ENCODE measurements at regions not wholly inside any gene's neighbourhood (a gene's known extent, or its start where the extent isn't known, plus 50 kb on each side); places are given as distances from the start of the nearest gene placed in this dataset.
"Not testable (repeated sequence)": the region's sequence is repeated elsewhere in the genome, so short reads cannot be mapped to it uniquely, and the experiment has no call there.

DNA sequence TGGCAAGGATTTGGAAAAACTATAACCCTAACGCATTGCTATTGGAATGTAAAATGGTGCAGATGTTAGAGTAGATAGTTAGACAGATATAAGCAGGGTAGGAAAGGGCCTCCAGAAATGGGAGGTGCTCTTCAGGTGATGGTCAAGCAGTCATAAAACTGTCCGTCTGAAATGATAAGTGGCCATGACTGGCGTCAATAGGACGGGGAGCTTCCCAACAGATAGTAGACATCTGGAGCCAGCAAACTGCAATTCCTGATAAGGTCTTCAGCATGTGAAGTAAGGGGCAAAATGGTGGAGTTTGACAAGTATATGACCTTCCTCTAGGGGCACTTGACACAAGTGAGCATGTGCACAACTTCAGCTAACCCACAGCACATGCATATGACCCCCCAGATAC is 250.4 kb downstream of the MAGEB5 start:
- Histone ChIP-seq H3K79me2 (ENCODE audit: low read depth) (no peaks in the 10 kb centered on the region), H3K36me3 (no peaks in the 10 kb centered on the region), H2AFZ (replicated peaks) (no peak overlapping the region), H3K4me3 (no peak overlapping the region), H3F3A (ENCODE audit: low read depth) (no peaks in the 10 kb centered on the region), H4K20me1 (ENCODE audit: low read depth) (no peaks in the 10 kb centered on the region), H3K27ac (no peak overlapping the region), H3K27me3 (no peaks in the 10 kb centered on the region), H3K4me1 (no peaks in the 10 kb centered on the region), H3K9ac (no peak overlapping the region), H3K9me3 (ENCODE audit: low read depth) (no peaks in the 10 kb centered on the region), H3K4me2 (no peak overlapping the region)
- peaks cover under 1% of the 10 kb centered on the region for H3K9me3 Mint-ChIP-seq
- H3K27me3 Mint-ChIP-seq (ENCODE audit: insufficient read depth, low read depth) = no peaks in the 10 kb centered on the region
- no peaks in the 10 kb centered on the region for H3K36me3 Mint-ChIP-seq
- H3K27ac Mint-ChIP-seq = no peak overlapping the region
- TF ChIP-seq EZH2 (IDR thresholded peaks at IDR 0.05) = no peak
- TF ChIP-seq EZH2phosphoT487 (IDR thresholded peaks at IDR 0.05) = no peak
- TF ChIP-seq, protein P1, sequence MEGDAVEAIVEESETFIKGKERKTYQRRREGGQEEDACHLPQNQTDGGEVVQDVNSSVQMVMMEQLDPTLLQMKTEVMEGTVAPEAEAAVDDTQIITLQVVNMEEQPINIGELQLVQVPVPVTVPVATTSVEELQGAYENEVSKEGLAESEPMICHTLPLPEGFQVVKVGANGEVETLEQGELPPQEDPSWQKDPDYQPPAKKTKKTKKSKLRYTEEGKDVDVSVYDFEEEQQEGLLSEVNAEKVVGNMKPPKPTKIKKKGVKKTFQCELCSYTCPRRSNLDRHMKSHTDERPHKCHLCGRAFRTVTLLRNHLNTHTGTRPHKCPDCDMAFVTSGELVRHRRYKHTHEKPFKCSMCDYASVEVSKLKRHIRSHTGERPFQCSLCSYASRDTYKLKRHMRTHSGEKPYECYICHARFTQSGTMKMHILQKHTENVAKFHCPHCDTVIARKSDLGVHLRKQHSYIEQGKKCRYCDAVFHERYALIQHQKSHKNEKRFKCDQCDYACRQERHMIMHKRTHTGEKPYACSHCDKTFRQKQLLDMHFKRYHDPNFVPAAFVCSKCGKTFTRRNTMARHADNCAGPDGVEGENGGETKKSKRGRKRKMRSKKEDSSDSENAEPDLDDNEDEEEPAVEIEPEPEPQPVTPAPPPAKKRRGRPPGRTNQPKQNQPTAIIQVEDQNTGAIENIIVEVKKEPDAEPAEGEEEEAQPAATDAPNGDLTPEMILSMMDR (IDR thresholded peaks at IDR 0.05) = no peak
- H3K4me1 Mint-ChIP-seq = no peaks in the 10 kb centered on the region
- no peak for DNase-seq (ENCODE audit: low spot score)
- no peak overlapping the region for H3K4me3 Mint-ChIP-seq

DNA sequence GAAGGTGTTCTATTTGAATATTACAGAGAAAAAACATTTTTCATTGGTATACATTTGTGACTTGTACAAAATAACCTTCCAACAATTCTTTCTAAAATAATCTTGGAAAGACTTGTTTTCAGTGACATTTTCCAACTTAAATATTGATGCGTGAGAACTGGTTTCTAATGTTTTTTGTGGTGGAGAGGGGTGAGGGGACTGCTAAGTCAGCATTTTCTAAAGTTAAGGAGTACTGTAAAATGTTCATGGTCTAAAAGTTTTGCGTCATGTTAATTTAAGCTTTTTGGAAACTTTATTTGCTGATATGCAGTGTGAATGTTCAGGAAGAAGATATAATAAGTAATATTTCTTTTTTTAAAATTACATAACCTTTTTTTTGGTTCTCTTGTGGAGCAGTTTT is 229.3 kb downstream of the MAGEB5 start:
- H3K4me2 ChIP-seq = no peak overlapping the region
- H3K27ac ChIP-seq = no peak overlapping the region
- H3K27ac Mint-ChIP-seq = no peak overlapping the region
- no peaks in the 10 kb centered on the region for H3K36me3 ChIP-seq
- H3K27me3 ChIP-seq = no peaks in the 10 kb centered on the region
- no peaks in the 10 kb centered on the region for H3F3A ChIP-seq (ENCODE audit: low read depth)
- no peaks in the 10 kb centered on the region for H3K4me1 ChIP-seq
- H3K36me3 Mint-ChIP-seq = no peaks in the 10 kb centered on the region
- H3K4me3 ChIP-seq = no peak overlapping the region
- H3K9me3 Mint-ChIP-seq = no peaks in the 10 kb centered on the region
- TF ChIP-seq EZH2phosphoT487 (IDR thresholded peaks at IDR 0.05) (no peak), EZH2 (IDR thresholded peaks at IDR 0.05) (no peak)
- TF ChIP-seq, protein P1 (IDR thresholded peaks at IDR 0.05) = no peak
- DNase-seq (ENCODE audit: low spot score) = no peak
- no peaks in the 10 kb centered on the region for H3K4me1 Mint-ChIP-seq
- no peak overlapping the region for H3K4me3 Mint-ChIP-seq
- H4K20me1 ChIP-seq (ENCODE audit: low read depth) = no peaks in the 10 kb centered on the region
- no peaks in the 10 kb centered on the region for H3K9me3 ChIP-seq (ENCODE audit: low read depth)
- H3K79me2 ChIP-seq (ENCODE audit: low read depth) = no peaks in the 10 kb centered on the region
- H2AFZ ChIP-seq (replicated peaks) = no peak overlapping the region
- no peak overlapping the region for H3K9ac ChIP-seq
- H3K27me3 Mint-ChIP-seq (ENCODE audit: insufficient read depth, low read depth) = no peaks in the 10 kb centered on the region

DNA sequence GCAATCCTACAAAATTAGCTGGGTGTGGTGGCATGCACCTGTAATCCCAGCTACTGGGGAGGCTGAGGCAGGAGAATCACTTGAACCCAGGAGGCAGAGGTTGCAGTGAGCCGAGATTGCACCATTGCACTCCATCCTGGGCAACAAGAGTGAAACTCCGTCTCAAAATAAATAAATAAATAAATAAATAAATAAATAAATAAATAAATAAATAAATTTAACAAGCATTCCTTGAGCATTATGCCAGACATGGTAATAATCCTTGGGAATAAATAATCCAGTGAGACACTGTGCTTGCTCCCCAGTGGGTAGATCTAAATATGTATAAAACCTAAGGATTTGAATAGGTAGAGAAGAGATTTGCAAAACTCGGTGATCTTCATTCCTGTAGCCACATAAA is 228.4 kb downstream of the MAGEB5 start:
- H3K79me2 ChIP-seq (ENCODE audit: low read depth); H3K9me3 ChIP-seq (ENCODE audit: low read depth); H3K27ac ChIP-seq; H3K4me2 ChIP-seq; H3K9me3 Mint-ChIP-seq; H3K36me3 ChIP-seq; H3K9ac ChIP-seq; H3K4me3 ChIP-seq; H3K4me1 Mint-ChIP-seq; H3K27me3 ChIP-seq; H4K20me1 ChIP-seq (ENCODE audit: low read depth); H3K27ac Mint-ChIP-seq; H3K27me3 Mint-ChIP-seq (ENCODE audit: insufficient read depth, low read depth); H3F3A ChIP-seq (ENCODE audit: low read depth); H3K4me3 Mint-ChIP-seq; DNase-seq (ENCODE audit: low spot score); H2AFZ ChIP-seq (replicated peaks); H3K36me3 Mint-ChIP-seq; H3K4me1 ChIP-seq: not testable (repeated sequence)

DNA sequence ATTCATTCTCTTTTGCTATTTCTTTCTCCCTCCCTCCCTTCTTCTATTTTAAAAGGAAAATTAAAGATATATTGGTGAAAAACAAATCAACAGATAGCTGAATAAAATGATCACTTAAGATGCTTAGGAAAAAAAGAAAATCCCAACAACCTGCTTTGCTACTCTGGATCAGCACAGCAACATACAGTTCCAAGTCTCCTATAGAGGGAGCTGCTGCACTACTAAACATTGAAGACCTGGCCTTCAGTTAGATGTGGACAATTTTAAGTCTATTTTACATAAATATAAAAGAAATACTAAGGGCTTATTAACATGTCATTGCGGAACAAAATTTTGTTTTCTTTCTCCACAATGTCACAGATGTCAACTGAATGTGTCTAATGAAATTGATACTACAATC is 226.4 kb downstream of the MAGEB5 start:
- H3K4me1 ChIP-seq = no peaks in the 10 kb centered on the region
- no peak overlapping the region for H3K27ac Mint-ChIP-seq
- no peak overlapping the region for H3K4me3 Mint-ChIP-seq
- H3K27me3 ChIP-seq = no peaks in the 10 kb centered on the region
- no peaks in the 10 kb centered on the region for H4K20me1 ChIP-seq (ENCODE audit: low read depth)
- H3K79me2 ChIP-seq (ENCODE audit: low read depth) = no peaks in the 10 kb centered on the region
- no peaks in the 10 kb centered on the region for H3K36me3 Mint-ChIP-seq
- H3F3A ChIP-seq (ENCODE audit: low read depth) = no peaks in the 10 kb centered on the region
- no peaks in the 10 kb centered on the region for H3K4me1 Mint-ChIP-seq
- no peak overlapping the region for H3K9ac ChIP-seq
- no peak overlapping the region for H3K27ac ChIP-seq
- no peaks in the 10 kb centered on the region for H3K9me3 ChIP-seq (ENCODE audit: low read depth)
- no peaks in the 10 kb centered on the region for H3K27me3 Mint-ChIP-seq (ENCODE audit: insufficient read depth, low read depth)
- no peak overlapping the region for H3K4me3 ChIP-seq
- no peaks in the 10 kb centered on the region for H3K36me3 ChIP-seq
- DNase-seq (ENCODE audit: low spot score) = peak; percentile 30
- no peaks in the 10 kb centered on the region for H3K9me3 Mint-ChIP-seq
- H3K4me2 ChIP-seq = no peak overlapping the region
- TF ChIP-seq EZH2phosphoT487 (IDR thresholded peaks at IDR 0.05) = no peak
- TF ChIP-seq, protein P1 (IDR thresholded peaks at IDR 0.05) = peak; percentile 64
- no peak overlapping the region for H2AFZ ChIP-seq (replicated peaks)

Data from neural progenitor cell (in vitro differentiated cells).